ENCODE measurements at regions not wholly inside any gene's neighbourhood (a gene's known extent, or its start where the extent isn't known, plus 50 kb on each side); places are given as distances from the start of the nearest gene placed in this dataset.

- TF ChIP-seq, protein P1, sequence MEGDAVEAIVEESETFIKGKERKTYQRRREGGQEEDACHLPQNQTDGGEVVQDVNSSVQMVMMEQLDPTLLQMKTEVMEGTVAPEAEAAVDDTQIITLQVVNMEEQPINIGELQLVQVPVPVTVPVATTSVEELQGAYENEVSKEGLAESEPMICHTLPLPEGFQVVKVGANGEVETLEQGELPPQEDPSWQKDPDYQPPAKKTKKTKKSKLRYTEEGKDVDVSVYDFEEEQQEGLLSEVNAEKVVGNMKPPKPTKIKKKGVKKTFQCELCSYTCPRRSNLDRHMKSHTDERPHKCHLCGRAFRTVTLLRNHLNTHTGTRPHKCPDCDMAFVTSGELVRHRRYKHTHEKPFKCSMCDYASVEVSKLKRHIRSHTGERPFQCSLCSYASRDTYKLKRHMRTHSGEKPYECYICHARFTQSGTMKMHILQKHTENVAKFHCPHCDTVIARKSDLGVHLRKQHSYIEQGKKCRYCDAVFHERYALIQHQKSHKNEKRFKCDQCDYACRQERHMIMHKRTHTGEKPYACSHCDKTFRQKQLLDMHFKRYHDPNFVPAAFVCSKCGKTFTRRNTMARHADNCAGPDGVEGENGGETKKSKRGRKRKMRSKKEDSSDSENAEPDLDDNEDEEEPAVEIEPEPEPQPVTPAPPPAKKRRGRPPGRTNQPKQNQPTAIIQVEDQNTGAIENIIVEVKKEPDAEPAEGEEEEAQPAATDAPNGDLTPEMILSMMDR (IDR thresholded peaks at IDR 0.05): no peak
- no peak for TF ChIP-seq POLR2A (IDR thresholded peaks at IDR 0.05)
Measured at GRCh38 chrX:1841746-1842145, 226.9 kb downstream of the ASMT start.
